GM19397 (cell line): ENCODE measurements at regions not wholly inside any gene's neighbourhood (a gene's known extent, or its start where the extent isn't known, plus 50 kb on each side); places are given as distances from the start of the nearest gene placed in this dataset.
"Not testable (repeated sequence)": the region's sequence is repeated elsewhere in the genome, so short reads cannot be mapped to it uniquely, and the experiment has no call there.

ENCODE experiments used
- ATAC-seq: cut with Tn5 transposase; IDR thresholded peaks from one replicate; pipeline ENCODE4 v1.9.1; 2021; ENCODE audit warnings: mild to moderate bottlenecking, moderate library complexity; ENCODE audit not compliant: unreplicated experiment

DNA sequence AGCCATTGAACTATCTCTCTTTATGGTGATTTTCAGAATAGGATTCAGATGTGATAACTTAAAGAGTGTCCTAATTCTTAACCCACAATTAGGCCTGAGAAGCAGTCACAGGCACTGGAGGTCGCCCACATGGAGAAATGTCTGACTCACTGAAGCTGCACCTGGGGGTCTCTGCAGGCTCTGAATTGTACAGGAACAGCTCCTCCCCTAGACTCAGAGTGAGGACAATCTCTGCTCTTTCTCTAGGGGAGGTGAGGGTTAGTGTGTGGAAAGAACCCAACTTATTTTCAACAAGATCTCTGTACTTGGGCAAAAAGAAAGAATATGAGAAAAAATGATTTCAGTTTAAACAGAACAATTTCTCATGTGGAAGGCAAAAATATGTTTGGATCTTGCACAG lies 1124.6 kb downstream of the TMEM121 start:
- ATAC-seq: no peak

GRCh38 chr14:106652494-106652893 lies 1126.1 kb downstream of the TMEM121 start:
- no peak for ATAC-seq

DNA sequence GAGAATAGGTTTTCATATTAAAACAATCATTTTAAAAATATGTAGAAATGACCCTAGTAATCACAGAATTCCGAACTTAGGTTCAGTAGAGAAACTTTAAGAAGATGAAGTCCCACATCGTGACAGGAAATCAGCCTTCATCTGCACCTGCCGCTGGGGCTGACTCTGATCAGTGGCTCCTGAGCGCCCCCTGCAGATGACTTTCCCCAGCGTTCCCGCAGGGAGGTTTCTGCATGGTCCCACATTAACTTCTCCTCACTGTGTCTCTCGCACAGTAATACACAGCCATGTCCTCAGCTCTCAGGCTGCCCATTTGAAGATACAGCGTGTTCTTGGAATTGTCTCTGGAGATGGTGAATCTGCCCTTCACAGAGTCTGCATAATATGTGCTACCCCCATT lies 1131.1 kb downstream of the TMEM121 start:
- ATAC-seq: no peak

DNA sequence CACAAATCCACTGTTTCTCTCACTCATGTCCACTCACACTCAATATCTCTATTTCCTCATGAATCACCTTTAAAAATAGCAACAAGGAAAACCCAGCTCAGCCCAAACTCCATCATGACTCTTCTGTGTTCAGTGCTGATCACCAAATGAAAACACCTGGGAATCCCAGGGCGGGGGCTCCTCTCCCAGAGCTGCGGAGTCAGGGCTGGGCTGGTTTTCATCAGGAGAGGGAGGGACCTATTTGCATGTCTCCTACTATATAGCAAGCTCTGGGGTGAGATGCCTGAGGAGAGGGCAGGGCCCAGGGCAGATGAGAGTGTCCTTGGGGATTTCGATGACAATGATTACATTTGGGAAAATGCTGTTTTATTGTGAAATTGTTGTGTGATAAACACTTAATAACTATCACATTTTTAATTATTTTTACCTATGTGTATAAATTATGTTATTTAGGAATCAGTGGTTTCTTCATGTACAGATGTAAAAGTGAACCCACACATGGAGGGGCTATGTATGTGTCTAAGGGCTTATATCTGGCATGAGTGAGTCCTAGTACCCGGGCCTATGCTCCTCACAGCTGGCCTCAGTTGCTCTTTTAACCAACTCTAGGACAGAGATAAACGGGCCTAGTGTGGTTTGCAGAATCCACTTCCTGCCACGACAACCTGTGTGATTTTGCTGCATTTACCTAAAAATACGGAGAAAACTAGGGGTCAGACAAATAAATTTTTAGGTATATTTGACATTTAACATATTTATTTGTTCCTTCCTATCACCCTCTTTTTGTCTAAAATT lies 1131.9 kb downstream of the TMEM121 start:
- ATAC-seq: not testable (repeated sequence)

DNA sequence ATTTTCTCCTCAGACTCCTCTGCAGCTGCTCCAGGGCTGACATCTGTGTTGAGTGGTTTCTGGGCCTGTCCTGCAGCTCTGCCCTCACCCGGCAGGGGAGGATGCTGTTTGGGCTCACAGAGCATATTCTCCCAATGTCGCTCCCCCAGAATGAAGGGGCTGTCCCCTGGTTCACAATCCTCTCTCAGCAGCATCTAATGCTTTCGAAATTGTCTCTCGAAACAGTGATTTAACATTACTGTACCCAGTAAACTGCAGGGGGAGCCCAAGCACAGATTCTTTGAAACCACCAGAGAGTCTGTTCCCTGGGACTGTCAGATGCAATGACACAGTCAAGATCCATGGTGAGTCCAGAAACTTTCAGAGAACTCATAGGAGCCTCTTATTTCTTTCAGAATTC lies 1135.2 kb downstream of the TMEM121 start:
- not testable (repeated sequence) for ATAC-seq

GRCh38 chr14:106662936-106663550 lies 1136.7 kb downstream of the TMEM121 start:
- ATAC-seq: no peak

- peak; percentile 63 for ATAC-seq
These were observed 1137.5 kb downstream of the TMEM121 start for GRCh38 chr14:106663805-106664410.

DNA sequence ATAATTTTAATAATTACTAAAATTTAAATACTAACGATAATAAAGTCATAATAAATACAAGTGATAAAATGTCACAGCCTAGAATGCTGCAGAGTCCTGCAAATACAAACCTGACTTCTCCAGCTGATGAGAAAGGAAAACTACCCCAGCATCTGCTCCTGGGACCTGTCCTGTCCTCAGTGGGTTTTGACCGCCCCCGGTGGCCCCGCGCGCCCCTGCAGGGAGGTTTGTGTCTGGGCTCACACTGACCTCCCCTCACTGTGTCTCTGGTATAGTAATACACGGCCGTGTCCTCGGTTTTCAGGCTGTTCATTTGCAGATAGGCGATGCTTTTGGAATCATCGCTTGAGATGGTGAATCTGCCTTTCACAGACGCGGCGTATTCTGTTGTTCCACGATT lies 1139.4 kb downstream of the TMEM121 start:
- ATAC-seq: no peak

DNA sequence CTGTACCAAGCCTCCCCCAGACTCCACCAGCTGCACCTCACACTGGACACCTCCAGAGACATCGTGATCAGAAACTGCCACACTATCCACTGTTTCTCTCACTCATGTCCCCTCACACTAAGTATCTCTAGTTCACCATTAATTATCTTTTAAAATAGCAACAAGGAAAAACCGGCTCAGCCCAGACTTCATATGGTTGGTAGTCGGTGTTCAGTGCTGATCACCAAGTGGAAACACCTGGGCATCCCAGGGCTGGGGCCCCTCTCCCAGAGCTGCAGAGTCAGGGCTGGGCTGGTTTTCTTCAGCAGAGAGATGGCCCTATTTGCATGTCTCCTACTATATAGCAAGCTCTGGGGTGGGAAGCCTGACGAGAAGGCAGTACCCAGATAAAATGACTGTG lies 1140.0 kb downstream of the TMEM121 start:
- no peak for ATAC-seq

GRCh38 chr14:106670011-106670410 lies 1143.6 kb downstream of the TMEM121 start:
- ATAC-seq: no peak

DNA sequence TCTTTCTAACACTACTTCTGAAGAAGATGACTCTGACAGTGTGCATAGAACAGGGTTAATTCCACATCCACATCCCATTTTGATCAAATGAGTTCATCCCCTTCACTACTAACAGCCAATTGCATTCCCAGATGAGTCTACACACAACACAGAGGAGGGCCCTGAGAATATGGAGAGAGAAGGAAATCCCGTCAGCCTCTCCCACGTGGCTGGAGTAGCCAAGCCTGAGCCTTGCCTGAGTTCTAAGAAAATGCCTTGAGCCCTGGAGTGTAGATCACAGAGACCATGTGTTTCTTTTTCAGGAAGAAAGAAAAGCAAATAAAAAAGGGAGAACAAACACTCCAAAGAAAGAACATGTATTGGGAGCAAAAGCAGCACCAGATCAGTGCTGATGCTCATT lies 1147.7 kb downstream of the TMEM121 start:
- not testable (repeated sequence) for ATAC-seq

DNA sequence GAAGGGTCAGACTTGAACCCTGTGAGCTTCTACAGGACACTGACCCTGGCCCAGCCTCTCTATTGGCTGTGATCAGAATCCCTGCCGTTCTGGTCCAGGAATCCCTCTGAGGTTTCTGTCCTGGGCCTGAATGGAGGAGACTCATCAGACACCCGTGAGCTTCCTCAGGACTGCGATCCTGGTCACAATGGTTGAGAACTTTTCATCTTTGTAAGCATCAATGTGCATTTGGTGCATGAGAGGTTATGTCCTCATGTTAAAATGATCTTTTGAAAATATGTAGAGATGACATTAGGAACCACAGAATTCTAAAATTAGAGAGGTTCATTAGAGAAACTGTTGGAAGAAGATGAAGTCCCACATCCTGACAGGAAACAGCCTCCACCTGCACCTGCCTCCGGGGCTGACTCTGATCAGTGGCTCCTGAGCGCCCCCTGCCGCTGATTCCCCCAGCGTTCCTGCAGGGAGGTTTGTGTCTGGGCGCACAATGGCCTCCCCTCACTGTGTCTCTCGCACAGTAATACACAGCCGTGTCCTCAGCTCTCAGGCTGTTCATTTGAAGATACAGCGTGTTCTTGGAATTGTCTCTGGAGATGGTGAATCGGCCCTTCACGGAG lies 1148.2 kb downstream of the TMEM121 start:
- not testable (repeated sequence) for ATAC-seq

DNA sequence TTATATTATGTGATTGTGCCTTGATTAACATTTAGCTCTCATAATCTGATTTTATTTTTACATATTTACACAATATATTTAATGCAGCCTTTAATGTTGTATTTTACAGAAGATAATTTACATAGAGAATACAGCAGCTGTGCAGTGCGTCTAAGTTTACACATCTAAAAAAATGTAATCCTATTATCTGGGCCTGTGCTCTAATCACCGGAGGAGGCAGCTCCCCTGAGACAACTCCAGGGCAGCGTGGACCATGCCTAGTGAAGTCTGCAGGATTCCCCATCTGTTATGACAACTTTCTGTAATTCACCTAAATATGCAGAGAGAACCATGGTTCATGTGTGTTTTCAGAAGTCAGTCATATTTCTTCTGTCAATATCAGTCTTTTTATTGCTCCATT lies 1149.3 kb downstream of the TMEM121 start:
- ATAC-seq: not testable (repeated sequence)

DNA sequence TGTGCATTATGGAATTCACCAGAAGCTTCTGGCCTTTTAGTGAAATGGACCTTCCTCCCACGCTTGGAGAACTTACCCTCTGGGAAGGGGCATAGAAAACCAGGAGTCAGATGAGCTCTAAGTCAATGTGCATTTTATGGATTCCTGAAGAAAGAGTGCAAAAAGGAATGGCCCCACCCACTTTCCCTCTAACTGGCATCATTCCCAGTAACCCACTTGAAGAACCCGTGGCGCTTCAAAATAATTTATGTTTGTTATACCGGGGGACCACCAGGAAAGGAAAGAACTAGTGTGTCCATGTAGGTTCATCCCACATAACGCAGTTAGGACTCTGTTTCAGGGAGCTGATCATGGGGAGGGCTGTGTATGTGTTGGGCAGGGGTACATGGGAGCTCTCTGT lies 1153.4 kb downstream of the TMEM121 start:
- ATAC-seq: no peak

DNA sequence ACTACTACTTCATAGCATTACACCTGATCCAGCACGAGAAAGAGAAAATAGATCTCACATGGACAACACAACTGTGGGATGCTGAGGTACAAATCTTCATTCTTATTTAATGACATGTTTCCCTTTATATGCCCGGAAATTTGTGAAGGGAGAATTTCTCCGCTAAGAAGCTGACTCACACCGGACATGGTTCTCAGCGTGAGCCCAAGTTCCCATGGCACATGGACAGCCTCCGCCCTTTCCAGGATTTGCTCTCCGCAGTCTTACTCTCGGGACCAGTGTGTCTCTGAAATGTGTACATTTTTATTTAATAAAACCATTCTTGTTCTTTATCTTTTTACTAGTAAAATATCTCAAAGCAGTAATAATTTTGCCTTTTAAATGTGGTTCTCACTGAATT lies 1154.8 kb downstream of the TMEM121 start:
- no peak for ATAC-seq

DNA sequence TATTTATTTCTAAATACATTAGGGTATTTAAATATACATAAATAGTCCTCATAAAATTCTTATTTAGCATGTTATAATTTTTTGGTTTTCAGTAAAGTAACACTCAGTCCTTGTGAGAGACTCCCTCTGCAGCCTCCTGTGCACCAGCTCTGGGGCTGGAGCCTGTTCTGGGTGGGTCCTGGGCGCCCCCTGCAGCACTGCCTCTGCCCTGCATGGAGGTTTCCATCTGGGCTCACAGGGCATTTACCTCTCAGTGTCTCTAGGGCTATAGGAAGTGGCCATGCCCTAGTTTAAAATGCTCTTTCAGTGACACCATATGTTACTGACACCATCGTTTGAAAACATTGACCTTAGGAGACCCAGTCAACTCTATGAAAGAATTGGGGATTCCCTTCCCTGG lies 1155.2 kb downstream of the TMEM121 start:
- no peak for ATAC-seq

DNA sequence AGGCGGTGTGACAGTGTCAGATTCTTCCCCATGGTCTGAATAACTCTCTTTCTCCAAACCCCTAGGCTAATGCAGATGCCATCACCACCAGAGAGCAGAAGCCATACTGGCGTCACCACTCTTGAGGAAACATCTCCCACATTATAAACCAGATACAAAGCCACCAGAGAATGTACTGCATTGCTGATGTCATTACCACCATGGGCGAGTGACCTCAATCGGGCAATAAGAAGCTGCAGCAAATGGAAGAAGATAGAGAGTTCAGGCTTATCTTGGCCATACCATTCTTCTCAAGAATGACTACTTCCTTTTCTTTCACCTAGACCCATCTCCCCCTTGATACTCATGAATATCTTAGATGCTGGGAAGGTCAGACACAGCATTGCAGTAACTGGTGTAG lies 1157.2 kb downstream of the TMEM121 start:
- ATAC-seq: no peak

- no peak for ATAC-seq
These were observed 1160.2 kb downstream of the TMEM121 start for GRCh38 chr14:106686533-106686932.

DNA sequence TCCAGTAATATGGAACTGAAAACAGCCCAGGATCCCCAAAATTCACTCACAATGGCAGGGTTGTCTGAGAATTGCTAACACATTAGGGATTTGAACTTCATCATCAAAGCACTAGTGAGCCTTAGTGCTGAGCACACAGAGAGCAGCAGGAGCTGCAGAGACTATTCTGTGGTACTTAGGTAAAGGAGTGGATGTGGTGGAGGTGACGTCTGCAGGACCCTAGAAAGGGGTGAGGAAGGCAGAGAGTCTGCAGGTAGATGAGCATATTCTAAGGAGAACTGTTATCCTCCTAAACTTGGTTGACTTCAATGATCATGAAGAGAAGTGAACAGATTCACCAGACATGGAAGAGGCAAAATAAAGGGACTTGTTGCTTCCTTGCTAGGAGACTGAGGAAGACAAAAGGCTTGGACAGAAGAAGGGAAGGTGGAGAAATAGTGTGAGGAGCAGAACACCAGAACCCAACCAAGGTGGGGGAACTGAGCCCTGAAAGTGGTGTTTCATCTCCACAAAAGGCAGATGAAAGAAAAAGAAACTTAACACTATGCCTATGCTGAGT lies 1164.0 kb downstream of the TMEM121 start:
- no peak for ATAC-seq

DNA sequence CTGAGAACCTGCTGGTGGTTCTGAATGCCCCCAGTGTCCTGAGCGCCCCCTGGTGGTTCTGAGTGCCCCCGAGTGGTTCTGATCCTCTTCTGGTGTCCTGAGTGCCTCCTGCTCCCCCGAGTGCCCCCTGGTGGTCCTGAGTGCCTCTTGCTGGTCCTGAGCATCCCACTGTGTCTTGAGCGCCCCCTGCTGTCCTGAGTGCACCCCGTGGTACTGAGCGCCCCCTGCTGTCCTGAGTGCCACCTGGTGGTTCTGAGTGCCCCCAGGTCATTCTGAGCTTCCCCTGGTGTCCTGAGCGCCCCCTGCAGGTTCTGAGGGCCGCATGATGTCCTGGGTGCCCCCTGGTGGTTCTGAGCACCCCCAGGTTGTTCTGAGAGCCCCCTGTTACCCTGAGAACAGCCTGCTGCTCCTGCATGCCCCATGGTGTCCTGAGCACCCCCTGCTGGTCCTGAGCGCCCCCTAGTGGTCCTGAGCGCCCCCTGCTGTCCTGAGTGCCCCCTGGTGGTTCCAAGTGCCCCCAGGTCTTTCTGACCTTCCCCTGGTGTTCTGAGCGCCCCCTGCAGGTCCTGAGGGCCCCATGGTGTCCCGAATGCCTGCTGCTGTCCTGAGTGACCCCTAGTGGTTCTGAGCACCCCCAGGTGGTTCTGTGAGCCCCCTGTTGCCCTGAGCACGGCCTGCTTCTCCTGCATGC lies 1165.4 kb downstream of the TMEM121 start:
- ATAC-seq: peak; percentile 83
